GM12878 (cell line): ENCODE measurements at regions not wholly inside any gene's neighbourhood (a gene's known extent, or its start where the extent isn't known, plus 50 kb on each side); places are given as distances from the start of the nearest gene placed in this dataset.

Experiments
- HDAC2 ChIP-seq: fragments of 200-600 bp; sonication (generic); IDR thresholded peaks from 2 replicates; pipeline ENCODE4 v1.6.1; 2017
- IKZF2 ChIP-seq, 2 experiments: fragments of 450-650 bp; IDR thresholded peaks; 2 replicates each; pipeline ENCODE4 v1.6.1; 2017; ENCODE audit warnings: mild to moderate bottlenecking in 2 of 2, moderate library complexity in 2 of 2
- IRF4 ChIP-seq: IDR thresholded peaks from 2 replicates; pipeline ENCODE4 v1.6.1; 2011; ENCODE audit warnings: low read depth, low read length
- IRF5 ChIP-seq: fragments of 450-650 bp; IDR thresholded peaks from 2 replicates; pipeline ENCODE4 v1.6.1; 2017; ENCODE audit warnings: borderline replicate concordance
- SMAD1 ChIP-seq: fragments of 450-650 bp; IDR thresholded peaks from 2 replicates; pipeline ENCODE4 v1.6.1; 2018; ENCODE audit warnings: mild to moderate bottlenecking, low read depth; ENCODE audit not compliant: partially characterized antibody
- SUZ12 ChIP-seq: fragments of 200-600 bp; sonication (generic); IDR thresholded peaks from one replicate; pipeline ENCODE4 v1.6.1; 2018; ENCODE audit warnings: antibody characterized with exemption, mild to moderate bottlenecking; ENCODE audit not compliant: unreplicated experiment
- TBL1XR1 ChIP-seq: IDR thresholded peaks from 2 replicates; pipeline ENCODE4 v1.6.1; 2012; ENCODE audit warnings: low read depth, low read length, improper control_type of control experiment
- YBX1 ChIP-seq: fragments of 450-650 bp; IDR thresholded peaks from 2 replicates; pipeline ENCODE4 v1.6.1; 2016; ENCODE audit warnings: antibody characterized with exemption
- TF ChIP-seq, protein P1 (sequence below): IDR thresholded peaks from 2 replicates; pipeline ENCODE4 v1.6.1; 2012; ENCODE audit warnings: low read depth, low read length, improper control_type of control experiment
- TF ChIP-seq, protein P2 (sequence below): fragments of 450-650 bp; formaldehyde crosslinking; IDR thresholded peaks from 2 replicates; pipeline ENCODE4 v1.4.0; 2022; ENCODE audit warnings: mild to moderate bottlenecking, moderate library complexity

GRCh38 chr17:27389542-27390140 is 66.6 kb upstream of the KSR1 start (continued):
- TF ChIP-seq IRF5 (no peak), HDAC2 (no peak), SMAD1 (no peak), IKZF2 (IDR thresholded peaks at IDR 0.05) (no peak), YBX1 (no peak), IRF4 (no peak), SUZ12 (no peak), TBL1XR1 (no peak)
- TF ChIP-seq, protein P1, sequence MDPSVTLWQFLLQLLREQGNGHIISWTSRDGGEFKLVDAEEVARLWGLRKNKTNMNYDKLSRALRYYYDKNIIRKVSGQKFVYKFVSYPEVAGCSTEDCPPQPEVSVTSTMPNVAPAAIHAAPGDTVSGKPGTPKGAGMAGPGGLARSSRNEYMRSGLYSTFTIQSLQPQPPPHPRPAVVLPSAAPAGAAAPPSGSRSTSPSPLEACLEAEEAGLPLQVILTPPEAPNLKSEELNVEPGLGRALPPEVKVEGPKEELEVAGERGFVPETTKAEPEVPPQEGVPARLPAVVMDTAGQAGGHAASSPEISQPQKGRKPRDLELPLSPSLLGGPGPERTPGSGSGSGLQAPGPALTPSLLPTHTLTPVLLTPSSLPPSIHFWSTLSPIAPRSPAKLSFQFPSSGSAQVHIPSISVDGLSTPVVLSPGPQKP = no peak
- TF ChIP-seq, protein P2, sequence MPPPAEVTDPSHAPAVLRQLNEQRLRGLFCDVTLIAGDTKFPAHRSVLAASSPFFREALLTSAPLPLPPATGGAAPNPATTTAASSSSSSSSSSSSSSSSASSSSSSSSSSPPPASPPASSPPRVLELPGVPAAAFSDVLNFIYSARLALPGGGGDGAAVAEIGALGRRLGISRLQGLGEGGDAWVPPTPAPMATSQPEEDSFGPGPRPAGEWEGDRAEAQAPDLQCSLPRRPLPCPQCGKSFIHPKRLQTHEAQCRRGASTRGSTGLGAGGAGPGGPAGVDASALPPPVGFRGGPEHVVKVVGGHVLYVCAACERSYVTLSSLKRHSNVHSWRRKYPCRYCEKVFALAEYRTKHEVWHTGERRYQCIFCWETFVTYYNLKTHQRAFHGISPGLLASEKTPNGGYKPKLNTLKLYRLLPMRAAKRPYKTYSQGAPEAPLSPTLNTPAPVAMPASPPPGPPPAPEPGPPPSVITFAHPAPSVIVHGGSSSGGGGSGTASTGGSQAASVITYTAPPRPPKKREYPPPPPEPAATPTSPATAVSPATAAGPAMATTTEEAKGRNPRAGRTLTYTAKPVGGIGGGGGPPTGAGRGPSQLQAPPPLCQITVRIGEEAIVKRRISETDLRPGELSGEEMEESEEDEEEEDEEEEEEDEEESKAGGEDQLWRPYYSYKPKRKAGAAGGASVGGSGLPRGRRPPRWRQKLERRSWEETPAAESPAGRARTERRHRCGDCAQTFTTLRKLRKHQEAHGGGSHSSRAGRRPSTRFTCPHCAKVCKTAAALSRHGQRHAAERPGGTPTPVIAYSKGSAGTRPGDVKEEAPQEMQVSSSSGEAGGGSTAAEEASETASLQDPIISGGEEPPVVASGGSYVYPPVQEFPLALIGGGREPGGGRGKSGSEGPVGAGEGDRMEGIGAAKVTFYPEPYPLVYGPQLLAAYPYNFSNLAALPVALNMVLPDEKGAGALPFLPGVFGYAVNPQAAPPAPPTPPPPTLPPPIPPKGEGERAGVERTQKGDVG (CRISPR knock-in tag) = no peak
